Suppressor macrophage treated with lipopolysaccharide for 4 hours (primary cell): ENCODE measurements at regions not wholly inside any gene's neighbourhood (a gene's known extent, or its start where the extent isn't known, plus 50 kb on each side); places are given as distances from the start of the nearest gene placed in this dataset.

ENCODE experiments used
- DNase-seq: peaks from one replicate; pipeline ENCODE4 v3.0.0-alpha.2; 2020

- DNase-seq, result no peak
Observed at GRCh38 chr6:138008791-138009190, 98.4 kb downstream of the PERP start.

DNA sequence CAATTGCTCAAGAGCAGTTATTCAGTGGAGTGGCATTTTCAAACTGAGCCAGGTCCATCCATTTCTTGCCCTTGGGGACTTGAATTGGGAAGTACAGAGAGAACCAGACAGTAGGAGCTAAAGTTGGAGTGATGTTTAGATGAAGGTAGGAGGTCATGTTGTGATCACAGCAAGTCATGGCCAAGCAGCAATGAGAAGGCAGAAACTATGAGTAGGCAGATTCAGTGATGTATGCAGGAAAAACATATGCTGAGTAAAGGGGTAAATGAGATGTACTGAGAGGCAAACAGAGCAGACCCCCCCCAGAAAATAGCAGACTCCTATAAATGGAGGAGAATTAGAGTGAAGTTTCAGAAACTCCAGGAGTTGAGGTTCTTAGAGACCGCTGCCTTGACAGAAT is 95.8 kb downstream of the PERP start:
- no peak for DNase-seq

DNA sequence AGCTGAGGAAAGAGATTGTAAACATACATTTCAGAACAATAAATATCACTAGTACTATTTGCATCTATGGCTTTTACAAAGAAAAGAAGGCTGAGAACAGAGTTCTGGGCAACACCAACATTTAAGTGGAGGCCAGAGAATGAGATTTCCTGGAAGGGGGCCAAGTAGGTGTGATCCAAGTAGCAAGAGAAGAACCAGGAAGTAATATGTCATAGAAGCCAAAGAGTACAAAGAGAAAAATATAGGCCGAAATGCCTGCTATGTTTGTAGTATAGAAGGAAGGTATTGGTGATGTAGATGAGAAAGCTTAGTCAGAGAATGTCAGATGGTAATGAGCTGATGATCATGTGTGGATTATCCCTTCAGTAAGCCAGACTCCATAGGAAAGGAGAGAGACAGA is 94.5 kb downstream of the PERP start:
- no peak for DNase-seq

- no peak for DNase-seq
Observed at GRCh38 chr6:138013959-138014358, 93.3 kb downstream of the PERP start.

DNA sequence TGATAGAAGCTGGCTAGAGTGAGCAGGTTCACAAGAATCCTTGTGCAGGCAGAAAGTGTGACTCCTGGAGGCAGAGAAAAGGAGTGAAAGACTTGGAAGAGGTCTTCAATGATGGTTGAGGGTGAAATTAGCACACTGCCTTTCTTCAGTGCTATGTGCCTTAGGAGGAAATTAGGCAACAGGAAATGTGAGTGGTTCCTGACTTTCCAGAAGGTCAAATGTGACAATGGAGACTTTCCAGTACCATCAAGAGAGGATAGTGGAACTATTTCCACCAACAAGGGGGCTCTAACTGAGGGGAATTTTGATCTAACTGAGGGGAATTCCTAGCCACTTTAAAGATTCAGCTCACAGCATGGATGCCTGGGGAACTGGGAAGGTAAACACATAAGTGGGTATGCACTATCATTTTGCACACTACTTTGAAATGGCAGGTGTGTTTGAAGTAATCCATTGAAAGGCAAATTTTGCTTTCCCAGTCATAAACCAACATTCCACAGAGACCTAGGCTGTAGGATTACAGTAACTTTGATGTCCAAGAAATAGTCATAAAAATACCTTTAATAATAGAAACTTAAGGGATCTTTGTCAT is 90.0 kb downstream of the PERP start:
- peak; percentile 58 for DNase-seq

DNA sequence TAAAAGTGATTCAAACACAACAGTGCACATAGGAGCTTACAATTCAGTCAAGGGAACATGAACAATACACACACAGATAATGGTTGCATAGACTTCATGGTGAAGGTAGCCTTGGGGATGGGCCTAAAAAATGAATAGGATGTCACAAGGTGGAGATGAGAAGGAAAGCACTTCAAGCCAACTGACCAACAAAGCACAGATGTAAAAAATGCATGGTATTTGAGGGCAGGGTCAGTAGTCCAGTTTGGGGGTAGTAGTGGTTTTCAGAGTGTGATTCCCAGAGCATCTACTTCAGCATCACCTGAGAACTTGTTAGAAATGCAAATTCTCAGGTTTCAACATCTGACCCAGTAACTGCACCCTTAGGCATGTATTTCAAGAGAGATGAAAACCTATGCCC is 88.9 kb downstream of the PERP start:
- DNase-seq, result no peak

DNA sequence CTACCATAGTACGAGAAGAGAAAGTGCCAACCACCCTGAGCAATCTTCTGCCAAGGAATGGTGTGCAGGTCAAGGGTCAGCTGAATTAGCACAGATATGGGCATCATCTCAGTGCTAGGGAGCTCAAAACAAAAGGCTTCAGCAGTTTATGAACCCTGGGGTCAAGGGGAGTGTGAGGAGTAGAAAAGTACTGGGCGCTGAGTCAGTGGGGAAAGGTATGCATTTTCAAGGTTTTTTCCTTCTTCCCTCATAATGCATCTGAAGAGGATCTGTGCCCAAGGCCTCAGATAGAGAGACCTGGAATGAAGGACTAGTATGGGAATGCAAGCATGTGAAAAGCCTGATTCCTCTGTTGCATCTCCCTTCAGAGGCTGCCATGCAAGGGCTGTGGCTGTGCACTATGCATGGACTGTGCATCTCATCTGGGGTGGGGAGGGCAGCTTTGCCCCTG is 81.7 kb downstream of the PERP start:
- DNase-seq, result no peak

GRCh38 chr6:138026342-138026741 is 80.9 kb downstream of the PERP start:
- DNase-seq, result no peak

DNA sequence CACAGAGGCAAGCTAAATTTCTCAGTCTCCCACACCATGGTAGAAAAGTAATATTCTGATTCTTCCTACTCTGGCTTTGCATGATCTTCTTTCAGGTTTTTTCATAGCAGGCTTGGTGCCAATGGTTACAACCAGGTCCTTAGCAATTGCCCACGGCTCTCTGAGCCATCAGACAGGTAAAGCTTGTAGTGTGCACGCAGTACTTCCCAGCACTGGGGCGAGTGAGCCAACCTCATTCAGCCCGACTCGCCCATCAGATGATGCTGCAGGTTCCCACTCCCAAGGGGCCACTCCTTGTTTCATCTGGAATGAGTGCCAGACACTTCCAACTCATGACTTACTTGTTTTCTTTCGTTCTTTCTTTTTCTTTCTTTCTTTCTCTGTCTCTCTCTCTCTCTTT is 78.3 kb downstream of the PERP start:
- no peak for DNase-seq

GRCh38 chr6:138030872-138031271 is 76.3 kb downstream of the PERP start:
- DNase-seq, result no peak

DNA sequence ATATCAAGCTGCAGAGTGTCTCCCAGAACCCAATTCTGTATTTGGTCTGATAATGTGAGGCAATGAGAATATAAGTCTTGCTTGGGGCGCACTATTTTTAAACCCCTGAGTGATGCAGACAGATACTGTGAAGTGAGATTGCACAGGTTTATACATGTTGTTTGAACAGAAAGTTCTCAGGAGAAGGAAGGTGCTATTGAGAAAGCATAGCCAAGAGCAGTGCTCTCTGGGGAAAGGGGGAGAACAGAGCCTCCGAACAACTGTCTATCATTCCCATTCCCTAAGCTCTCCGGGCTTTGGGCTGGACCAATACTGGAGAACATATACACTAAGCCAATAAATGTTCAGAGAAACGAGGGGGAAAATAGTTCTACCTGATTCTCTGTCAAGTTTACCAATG is 75.8 kb downstream of the PERP start:
- DNase-seq, result no peak

DNA sequence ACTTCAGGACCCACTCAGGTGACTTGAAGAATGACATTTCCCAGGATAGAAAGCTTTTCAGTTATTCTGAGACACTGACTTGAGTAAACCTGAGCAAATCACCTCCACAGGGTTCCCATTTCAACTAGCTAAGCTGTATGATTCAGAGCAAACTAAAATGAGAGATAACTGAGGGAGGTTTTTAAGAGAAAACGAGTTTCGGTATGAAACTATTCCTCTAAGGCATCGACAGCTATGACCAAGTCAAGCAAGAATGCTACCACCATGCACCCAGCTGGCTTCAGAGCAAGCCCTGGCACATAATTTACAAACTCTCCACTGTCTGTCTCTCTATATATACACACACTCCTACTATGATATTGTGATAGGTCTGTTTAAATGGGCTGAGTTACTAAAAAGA is 75.4 kb downstream of the PERP start:
- no peak for DNase-seq

DNA sequence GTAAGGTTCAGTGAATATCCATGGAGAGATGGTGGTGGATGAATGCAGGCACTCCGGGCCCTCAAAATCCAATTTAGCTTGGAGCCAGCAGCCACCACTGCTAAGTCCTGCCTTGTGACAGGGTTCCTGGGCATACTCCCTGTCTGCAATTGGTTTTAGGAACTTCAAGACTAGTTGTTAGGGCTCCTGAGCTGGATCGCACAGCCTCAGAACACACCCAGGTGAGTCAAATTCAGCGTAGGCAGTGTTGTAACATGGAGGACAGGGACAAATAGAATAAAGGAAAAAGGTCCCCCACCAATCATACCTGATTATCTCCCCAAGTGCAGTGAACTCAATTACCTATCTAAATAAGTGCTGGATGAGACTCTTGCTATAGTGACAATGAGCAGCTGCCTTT is 74.6 kb downstream of the PERP start:
- no peak for DNase-seq

- DNase-seq, result no peak
Observed at GRCh38 chr6:138034229-138034628, 73.0 kb downstream of the PERP start.

GRCh38 chr6:138035070-138035469 is 72.1 kb downstream of the PERP start:
- DNase-seq, result no peak

DNA sequence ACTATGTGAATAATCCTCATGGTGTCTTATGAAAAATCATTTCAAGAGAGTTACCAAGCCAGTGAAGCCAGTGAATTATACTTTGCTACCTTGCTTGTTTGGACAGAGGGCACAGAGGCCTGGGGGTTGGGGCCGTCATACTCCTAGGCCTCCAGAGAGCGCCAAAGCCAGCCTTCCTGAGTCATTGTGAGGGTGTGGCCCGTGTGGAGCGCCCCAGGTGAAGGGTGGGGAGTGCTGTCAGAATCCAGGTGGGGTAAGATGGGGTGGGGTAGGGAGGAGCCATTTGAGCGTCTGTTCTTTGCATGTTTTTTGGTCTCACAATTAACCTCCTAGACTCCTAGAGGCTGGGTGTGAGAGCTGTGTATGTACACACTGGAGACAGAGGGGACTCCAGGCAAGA is 71.1 kb downstream of the PERP start:
- no peak for DNase-seq

- no peak for DNase-seq
Observed at GRCh38 chr6:138037009-138037504, 70.2 kb downstream of the PERP start.

- no peak for DNase-seq
Observed at GRCh38 chr6:138038142-138038870, 68.9 kb downstream of the PERP start.
